HG02870 (cell line): ENCODE measurements at regions not wholly inside any gene's neighbourhood (a gene's known extent, or its start where the extent isn't known, plus 50 kb on each side); places are given as distances from the start of the nearest gene placed in this dataset.
"Not testable (repeated sequence)": the region's sequence is repeated elsewhere in the genome, so short reads cannot be mapped to it uniquely, and the experiment has no call there.

ENCODE experiments used
- ATAC-seq: cut with Tn5 transposase; IDR thresholded peaks from one replicate; pipeline ENCODE4 v1.9.1; 2021; ENCODE audit warnings: mild to moderate bottlenecking, moderate library complexity; ENCODE audit not compliant: unreplicated experiment

DNA sequence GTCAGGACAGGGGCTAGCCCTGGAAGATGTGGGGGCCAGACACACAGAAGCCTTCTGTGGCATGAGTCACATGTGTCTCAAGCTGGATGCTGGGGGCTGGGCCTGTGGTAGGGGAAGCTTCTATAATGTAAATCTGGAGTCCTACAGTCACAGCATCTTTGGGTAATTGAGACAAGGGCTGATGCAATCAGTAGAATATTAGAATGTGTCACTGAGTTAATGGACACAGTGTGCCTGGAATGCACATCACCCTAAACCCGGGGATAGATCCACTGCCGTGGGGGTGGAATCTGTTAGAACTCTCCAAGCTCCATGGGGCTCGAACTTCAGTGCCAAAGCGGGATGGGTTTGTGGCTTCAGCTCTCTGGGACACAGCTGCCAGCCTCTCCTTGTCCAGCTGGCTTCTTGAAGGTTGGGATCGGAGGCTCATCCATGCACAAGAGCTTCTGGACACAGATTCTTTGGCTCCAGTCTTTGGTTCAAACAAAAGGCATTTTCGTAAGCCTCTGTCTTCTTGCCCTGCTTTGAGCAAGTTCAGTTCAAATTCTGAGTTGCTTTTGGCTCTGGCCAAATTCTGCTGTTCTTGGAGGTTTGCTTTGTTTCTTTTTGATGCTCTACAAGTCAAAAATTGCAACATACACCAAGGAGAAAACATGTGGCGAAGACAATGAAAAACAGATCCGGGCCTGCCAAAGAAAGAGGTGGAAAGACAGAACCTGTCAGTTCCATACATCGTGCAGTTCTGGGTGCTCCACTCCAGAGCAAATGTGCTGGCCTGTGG is 194.8 kb upstream of the ZNF32 start:
- ATAC-seq: no peak

DNA sequence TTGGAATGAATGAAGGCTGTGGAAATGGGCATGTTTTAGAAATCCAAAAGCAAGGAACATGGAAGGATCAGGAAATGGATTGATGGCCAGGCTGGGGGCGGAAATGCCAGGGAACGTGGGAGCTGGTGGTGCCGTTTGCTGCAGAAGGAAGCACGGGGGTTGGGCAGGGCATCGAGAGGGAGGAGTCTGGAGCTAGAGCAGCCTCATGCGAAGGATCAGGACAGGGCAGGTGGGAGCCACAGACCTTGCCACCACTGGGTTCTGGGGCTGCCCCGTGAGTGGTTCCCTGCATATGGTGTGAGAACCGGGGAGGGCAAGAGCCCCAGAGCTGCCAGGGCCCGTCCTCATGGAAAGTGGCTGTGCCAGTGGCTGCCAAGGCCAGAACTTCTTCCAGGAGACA is 193.8 kb upstream of the ZNF32 start:
- no peak for ATAC-seq

DNA sequence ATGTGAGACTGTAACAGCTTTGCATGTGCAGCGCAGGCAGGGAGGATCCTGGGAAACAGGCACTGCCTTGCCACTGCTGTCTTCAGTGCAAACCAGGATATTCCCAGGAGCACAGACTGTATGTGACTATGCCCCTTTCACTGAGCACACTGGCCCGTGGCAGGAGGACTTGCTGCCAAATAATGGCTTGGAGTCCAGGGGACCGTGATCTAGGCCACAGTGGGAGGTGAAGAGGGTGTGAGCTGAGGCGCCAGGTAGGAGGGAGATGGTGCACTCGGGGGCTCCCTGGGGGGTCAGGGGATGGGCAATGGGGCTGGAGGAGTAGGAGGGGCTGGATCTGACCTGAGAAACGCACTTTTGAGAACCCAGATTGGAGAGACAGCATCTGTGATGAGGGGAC is 193.4 kb upstream of the ZNF32 start:
- no peak for ATAC-seq

DNA sequence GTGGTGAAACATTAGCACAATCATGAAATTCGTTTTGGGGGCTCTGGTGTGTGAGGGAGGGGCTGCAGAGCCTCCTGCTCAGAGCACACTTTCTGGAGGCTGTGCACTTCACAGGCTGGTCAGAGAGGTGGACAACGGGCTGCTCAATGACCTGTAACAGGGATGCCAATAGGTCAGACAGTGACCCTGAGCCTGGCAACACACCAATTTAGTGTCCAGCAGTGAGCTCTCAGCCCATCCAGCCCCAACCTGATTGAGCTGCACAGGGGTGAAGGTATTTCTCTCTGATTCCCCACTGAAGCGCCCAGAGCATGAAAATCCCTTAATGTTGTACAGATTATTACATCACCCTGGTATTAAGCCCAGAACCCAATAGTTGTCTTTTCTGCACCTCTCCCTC is 191.3 kb upstream of the ZNF32 start:
- no peak for ATAC-seq

DNA sequence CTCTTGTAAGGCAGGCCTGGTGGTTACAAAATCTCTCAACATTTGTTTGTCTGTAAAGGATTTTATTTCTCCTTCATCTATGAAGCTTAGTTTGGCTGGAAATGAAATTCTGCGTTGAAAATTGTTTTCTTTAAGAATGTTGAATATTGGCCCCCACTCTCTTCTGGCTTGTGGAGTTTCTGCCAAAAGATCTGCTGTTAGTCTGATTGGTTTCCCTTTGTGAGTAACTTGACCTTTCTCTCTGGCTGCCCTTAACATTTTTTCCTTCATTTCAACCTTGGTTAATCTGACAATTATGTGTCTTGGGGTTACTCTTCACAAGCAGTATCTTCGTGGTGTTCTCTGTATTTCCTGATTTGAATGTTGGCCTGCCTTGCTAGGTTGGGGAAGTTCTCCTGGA is 186.1 kb upstream of the ZNF32 start:
- not testable (repeated sequence) for ATAC-seq

DNA sequence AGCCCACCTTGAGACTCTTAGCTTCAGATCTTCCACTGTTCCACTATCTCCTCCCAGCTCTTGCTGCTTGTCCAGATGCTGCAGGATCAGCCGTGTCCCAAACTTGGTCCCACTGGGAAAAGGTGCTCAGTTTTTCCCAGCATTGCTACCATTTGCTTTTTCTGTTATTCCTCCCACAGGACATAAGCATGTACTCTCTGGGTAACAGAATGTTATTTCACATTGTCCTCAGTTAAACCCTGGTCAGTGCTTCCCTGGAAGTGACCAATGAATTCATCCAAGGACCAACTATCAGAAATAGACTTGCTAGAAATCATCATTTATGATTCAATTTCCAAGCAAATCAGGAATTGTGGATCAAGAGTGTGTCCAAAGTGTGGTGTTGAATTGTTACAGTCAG is 179.2 kb upstream of the ZNF32 start:
- ATAC-seq: no peak

DNA sequence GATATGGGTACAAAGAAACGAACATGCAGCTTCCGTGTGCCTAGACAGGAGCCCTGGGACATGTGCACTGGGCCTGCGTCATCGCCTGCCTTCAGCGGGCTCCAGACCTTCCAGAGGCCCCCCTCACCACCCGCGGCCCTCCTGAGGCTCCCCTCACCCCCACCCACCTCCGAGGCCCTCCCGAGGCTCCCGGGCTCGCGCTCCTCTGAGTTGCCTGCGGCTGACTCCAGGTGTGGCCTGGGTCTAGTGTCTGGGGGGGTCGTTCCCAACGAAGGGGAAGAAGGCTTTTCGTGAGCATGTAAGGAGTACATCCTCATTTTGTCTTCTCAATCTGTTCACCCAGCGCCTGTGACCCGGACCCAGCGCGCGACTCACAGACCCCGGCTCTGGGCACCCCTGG is 177.3 kb upstream of the ZNF32 start:
- ATAC-seq: no peak

DNA sequence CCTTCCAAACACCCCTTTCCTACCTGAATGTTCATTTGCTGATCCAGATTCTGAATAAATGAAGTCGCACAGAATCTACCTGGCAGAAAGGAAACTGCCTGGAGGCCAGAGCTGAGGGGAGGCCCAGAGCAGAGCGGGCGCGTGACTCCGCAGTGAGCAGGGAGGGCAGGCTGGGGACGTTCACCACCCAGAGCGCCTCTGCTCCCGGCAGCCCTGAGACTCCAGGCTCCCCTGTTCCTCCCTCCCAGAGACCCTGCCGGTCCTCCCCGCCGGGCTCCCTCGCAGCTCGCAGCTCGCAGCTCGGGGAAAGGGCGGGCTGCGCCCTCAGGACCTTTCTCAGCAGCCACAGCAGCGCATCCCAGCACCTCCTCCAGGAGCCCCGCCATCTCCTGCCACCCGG is 176.7 kb upstream of the ZNF32 start:
- no peak for ATAC-seq

DNA sequence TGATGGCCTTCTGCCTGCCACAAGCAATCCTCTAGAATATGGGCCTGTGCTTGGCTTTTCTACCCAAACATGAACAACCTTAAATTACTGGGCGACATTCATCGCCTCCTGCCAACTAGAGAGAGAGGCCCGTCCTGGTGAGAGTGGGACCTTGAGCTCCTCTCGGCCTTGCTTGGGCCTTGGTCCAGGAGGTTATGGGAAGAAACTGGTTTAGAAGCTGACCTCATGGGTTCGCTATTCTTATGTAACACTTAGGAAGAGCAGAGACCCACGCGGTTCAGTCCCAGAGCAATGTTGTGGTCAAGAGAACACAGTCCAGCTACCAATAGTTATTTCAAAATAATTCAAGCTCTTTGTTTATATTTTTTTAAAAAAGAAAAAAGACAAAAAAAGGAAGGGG is 176.3 kb upstream of the ZNF32 start:
- no peak for ATAC-seq

DNA sequence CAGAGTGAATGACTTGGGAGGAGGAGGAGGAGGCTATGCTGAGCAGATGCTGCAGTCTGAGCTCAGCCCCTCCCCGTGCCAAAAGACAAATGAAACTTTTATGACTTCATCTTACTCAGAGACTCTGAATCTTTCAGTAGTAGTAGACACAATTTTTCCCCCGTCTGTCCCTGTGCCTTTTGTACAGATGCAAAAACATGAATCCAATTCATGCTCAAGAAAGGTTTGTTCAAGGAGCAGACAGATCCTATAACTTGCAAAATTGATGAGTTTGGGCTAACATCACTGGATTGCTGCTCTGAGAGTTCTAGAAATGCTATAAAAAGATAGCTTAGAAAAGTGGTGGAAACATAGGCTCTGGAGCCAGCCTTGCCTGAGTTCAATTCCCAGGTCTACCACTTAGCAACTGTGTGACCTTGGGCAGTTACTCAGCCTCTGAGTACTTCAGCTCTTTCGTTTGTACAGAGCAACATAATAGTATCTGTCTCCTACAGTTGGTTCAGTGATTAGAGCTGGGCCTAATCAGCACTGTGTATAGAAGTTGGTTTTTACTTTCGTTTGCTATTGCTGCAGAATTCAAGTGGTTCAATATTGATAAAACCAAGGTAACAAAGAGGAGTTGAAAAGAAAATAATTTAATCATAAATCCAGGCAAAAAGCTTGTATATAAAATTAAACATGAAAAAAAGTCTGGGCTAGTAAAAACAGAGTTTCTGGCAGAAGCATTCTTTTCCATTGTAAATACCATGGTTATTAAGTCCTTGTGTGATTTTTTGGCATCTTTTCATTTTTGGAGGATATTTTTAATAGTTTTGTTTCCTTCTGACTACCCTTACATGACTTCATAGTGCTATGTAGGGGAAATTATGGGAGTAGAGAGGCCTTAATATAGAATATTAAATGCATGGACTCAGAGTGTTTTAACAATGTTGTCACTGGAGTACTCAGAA is 174.2 kb upstream of the ZNF32 start:
- no peak for ATAC-seq

DNA sequence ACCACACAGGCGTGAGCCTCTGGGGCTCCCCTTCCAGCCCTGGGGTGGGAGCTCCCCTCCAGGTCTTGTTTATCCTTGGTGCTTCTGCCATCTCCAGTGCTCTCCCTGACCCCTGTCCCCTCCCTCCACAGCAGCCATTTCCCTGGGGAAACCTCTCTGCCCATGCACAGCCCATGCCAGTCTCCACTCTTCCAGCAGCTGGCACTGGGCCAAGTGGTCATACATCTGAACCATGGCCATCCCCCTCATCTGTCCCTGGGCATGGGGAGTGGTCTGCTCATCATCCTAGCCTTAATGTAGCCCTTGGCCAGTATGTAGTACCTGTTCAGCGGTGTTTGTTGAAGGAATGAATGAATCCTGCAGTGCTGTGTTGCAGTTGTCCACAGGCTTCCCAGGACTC is 172.4 kb upstream of the ZNF32 start:
- ATAC-seq: no peak

DNA sequence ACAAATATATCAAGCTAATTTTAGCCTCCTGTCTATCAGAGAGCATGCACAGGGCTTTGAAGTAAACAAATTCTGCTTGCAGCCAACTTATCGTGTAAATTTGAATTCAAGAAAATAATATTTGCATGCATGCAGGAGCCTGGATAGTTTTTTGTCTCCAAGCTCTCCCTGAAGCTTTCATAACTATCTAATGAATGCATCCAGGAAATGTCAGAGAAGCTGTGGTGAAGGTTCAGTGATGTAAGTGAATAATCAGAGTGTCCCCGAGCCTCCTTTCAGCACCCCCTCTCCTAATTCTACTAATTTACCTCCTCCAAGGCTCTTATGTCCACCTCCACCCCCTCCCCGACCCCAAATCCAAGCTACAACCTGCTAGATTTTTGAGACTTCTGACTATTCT is 172.0 kb upstream of the ZNF32 start:
- ATAC-seq: no peak

DNA sequence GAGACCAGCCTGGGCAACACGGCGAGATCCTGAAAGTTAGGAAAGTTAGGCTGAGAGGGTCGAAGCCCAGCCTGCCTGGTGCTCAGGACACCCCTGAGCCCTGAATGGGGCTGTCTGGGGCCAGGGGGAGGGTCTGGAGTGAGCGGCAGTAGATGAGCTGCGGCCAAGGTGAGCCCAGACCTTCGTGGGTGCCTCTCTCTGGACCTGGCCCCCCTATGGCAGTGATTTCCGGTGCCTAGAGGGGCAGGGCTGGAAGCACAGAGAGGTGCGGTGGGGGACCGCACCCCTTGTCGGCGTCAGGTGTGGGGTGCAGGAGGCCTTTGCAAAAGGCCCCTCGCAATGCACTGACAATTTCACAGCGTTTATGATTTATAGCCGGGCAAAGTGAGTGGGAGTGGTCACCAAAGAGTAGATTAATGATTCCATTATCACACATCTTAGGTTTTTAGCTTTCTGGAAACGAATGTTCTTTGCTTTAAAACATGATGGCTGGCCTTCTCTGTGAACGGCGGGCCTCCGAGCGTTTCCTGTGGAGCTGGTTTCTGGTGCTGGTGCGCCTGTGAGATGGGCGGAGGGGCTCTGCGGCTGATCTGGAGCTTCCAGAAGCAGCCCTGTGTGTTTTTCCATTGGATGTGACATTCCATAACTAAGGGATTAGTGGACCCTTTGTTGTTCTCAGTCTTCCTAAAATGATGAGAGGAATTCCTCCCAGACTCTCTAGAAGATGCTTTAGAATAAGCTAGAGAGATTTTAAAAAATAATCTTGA is 171.0 kb upstream of the ZNF32 start:
- ATAC-seq: no peak

DNA sequence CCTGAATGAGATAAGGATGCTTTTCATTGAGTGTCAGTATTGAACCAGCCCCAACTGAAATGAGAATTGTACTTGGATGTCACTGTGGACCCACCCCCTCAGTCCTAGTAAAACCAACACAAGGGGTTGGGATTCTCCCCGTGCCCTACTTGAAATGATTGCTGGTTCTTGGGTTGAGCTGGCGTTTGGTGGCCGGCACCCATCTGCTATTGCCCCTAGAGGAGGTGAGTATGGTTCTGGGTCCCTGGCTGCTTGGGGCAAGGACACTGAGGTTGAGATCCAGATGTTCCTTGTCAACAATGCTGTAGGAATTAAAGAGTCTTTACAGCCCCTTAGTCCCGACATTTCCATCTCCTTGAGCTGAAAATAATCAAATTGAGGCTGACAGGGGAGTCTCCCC is 170.0 kb upstream of the ZNF32 start:
- no peak for ATAC-seq

DNA sequence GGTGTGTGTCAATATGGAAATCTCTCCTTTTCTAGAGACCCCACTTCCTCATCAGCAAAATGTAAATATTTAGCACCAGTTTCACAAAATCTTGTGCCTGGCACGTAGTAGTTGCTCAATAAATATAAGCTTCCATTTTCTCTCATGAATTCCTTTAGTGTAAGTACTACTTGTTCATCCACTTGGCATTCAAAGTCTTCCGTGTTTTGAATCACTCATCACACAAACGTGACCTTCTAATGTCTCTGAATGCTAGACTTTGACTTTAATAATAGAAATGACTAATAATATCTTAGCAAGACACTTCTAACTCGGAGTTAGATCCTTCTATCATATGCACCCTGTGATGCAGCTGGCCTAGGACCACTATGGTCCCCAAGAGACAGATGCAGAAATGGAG is 168.7 kb upstream of the ZNF32 start:
- ATAC-seq: no peak

DNA sequence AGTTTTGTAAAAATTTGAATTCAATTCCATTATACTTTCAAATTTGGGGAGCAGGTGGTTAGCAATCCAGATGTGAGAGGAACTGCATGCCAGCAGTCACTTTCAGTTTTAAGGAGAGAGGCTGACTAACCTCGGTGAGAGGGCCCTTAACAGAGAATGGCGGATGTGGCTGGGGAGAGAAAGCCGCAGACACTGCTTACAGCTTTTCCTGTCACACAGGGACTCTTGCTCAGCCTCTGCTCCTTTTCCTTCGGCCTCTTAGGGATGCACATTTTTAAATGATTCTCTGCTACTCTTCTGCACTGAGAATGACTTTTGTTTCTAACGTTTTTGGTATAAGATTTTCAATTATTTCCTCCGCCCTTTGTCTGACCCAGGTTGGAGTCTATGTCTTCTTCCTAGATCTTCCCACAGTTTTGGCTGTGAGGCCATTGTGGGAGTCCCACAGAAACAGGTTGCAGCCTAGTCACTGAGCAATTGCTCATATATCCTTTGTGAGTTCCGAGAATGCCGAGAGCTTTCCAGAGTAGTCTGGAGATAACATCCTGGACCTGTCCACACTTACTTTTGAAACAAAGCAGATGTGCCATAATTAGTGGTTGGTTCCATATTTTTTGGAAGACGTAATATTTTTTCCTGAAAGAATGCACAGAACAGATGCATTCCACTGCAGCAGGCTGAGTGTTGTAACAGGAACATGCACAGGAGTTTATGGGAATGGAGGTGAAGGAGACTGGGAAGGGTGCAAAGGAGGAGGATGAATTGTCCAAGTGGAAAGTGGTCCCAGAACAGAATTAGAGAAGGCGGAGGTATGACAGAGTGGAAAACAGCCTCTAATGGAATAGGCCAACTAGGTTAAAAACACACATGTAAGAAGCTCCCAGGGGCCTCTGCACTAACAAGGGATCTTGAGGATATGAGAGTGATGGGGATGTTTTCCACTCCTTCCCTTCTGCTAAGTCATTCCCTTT is 168.0 kb upstream of the ZNF32 start:
- ATAC-seq: peak; percentile 98

DNA sequence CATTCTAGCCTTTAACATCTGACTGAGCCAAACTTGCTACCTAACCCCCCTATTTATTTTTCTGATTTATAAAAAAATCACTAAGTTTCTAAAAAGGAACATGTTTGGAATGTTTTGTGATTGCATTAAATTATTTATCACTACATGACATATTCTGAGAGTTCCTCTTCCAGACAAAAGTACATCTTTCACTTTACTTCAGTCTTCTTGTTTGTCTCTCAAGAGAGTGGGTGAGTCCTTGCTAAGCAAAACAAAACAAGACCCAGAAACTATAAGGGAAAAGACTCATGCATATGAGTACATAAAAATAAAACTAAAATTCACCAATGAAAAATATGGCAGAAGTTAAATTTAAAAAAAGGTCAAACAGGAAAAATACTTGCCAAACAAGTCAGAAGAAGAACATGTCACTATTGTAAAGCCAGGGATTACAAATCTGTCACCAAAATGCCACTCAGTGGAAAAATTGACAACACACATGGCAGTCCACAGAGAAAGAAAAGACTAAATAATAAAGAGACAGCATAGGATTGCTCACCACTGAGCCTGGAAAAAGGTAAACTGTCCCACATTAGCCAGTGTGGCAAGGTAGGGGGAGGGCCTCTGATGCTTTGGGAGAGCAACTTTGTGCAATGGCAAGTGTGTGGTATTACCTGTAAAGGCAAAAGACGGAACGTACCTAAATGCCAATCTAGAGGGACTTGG is 166.7 kb upstream of the ZNF32 start:
- ATAC-seq: no peak

DNA sequence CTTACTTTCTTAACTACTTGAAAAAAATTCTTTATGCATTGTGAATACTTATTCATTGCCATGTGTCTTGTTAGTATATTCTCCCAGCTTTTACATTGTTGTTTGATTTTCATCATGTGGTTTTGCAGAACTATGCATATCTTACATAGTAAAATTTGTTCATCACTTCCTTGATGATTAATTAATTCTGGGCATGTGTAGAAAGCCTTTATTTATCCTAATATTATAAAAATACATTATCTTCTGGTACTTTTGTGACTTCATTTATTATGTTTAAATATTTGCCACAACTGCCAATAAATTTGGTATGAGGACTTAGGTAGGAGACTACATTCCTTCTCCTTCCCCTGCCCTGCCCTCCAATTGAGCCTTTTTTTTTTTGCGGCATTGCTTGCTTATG is 166.0 kb upstream of the ZNF32 start:
- ATAC-seq: no peak

DNA sequence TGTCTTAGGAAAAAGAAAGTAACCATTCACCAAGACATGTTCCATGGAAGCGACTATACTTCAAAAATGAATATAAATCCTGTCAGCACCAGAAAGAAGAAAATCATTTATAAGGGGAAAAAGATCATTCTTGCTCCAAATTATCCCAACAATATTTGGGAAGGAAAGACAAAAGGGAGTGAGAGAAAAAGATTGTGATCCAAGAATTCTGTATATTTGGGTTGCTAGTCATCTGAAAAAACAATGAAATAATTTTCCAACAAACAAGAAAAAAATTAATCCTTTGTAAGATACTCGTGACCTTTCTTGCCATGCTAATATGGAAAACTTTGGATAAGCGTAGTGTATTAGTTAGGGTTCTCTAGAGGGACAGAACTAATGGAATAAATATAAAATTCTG is 163.2 kb upstream of the ZNF32 start:
- no peak for ATAC-seq
